Keratinocyte (primary cell): ENCODE measurements at regions not wholly inside any gene's neighbourhood (a gene's known extent, or its start where the extent isn't known, plus 50 kb on each side); places are given as distances from the start of the nearest gene placed in this dataset.

Source experiments
- DNase-seq: peaks from one replicate; pipeline ENCODE4 v3.0.0-alpha.2; 2011; ENCODE audit warnings: low read depth, missing footprints, low spot score
- FAIRE-seq: peaks from 2 replicates; lab custom pipeline; 2011; peaks lifted over from hg19 to GRCh38; lab: Jason Lieb, UNC
- H2AFZ ChIP-seq: 2 replicates; pipeline ENCODE4 v1.6.0; 2012; ENCODE audit warnings: low read length, control low read depth, inconsistent platforms; ENCODE audit not compliant: control insufficient read depth
- H3K27ac ChIP-seq: 2 replicates; pipeline ENCODE4 v1.5.1; 2011; ENCODE audit warnings: low read length; ENCODE audit not compliant: control insufficient read depth, insufficient read depth
- H3K27me3 ChIP-seq: 3 replicates; pipeline ENCODE4 v1.6.0; 2011; ENCODE audit warnings: low read length; ENCODE audit not compliant: control insufficient read depth, insufficient read depth; ENCODE audit errors: extremely low read depth
- H3K36me3 ChIP-seq, 2 experiments: 2 replicates in 1 of 2; 3 replicates in 1 of 2; pipeline ENCODE4 v1.5.1; 2011; ENCODE audit warnings: low read length in 2 of 2, mild to moderate bottlenecking in 1 of 2; ENCODE audit not compliant: control insufficient read depth in 2 of 2, insufficient read depth in 2 of 2; ENCODE audit errors: extremely low read depth in 1 of 2
- H3K4me1 ChIP-seq: 3 replicates; pipeline ENCODE4 v1.5.1; 2011; ENCODE audit warnings: low read length; ENCODE audit not compliant: control insufficient read depth, insufficient read depth; ENCODE audit errors: extremely low read depth
- H3K4me2 ChIP-seq: 3 replicates; pipeline ENCODE4 v1.6.0; 2011; ENCODE audit warnings: low read depth, low read length; ENCODE audit not compliant: control insufficient read depth, insufficient read depth; ENCODE audit errors: extremely low read depth
- H3K4me3 ChIP-seq, 3 experiments: fragments of 200-600 bp in 1 of 3; sonication (generic) in 1 of 3; 2 replicates in 2 of 3; 3 replicates in 1 of 3; pipeline ENCODE4 v1.5.1; 2011 to 2016; ENCODE audit warnings: low read length in 3 of 3, mild to moderate bottlenecking in 3 of 3, control low read depth in 2 of 3, inconsistent platforms in 1 of 3, low read depth in 1 of 3, mixed read lengths in 1 of 3, mixed run types in 1 of 3, moderate library complexity in 1 of 3; ENCODE audit not compliant: control insufficient read depth in 2 of 3, insufficient read depth in 2 of 3; ENCODE audit errors: extremely low read depth in 1 of 3
- H3K79me2 ChIP-seq: 2 replicates; pipeline ENCODE4 v1.6.0; 2012; ENCODE audit warnings: low read length; ENCODE audit not compliant: control insufficient read depth, insufficient read depth
- H3K9ac ChIP-seq: 3 replicates; pipeline ENCODE4 v1.6.0; 2011; ENCODE audit warnings: low read length; ENCODE audit not compliant: control insufficient read depth, insufficient read depth; ENCODE audit errors: extremely low read depth
- H3K9me1 ChIP-seq: 3 replicates; pipeline ENCODE4 v1.6.0; 2011; ENCODE audit warnings: low read length; ENCODE audit not compliant: control insufficient read depth, insufficient read depth; ENCODE audit errors: extremely low read depth
- H3K9me3 ChIP-seq: 2 replicates; pipeline ENCODE4 v1.5.1; 2012; ENCODE audit warnings: low read depth, low read length; ENCODE audit not compliant: control insufficient read depth
- H4K20me1 ChIP-seq: 3 replicates; pipeline ENCODE4 v1.6.0; 2011; ENCODE audit warnings: low read length; ENCODE audit not compliant: control insufficient read depth, insufficient read depth; ENCODE audit errors: extremely low read depth
- CTCF ChIP-seq, 3 experiments: IDR thresholded peaks in 1 of 3; conservative IDR thresholded peaks in 1 of 3; optimal IDR thresholded peaks in 1 of 3; 2 replicates in 2 of 3; 3 replicates in 1 of 3; pipeline versions ENCODE3 to v1.5.1; 2011; ENCODE audit warnings: low read length in 3 of 3, mild to moderate bottlenecking in 3 of 3, moderate library complexity in 2 of 3, control low read depth in 1 of 3, inconsistent platforms in 1 of 3; ENCODE audit not compliant: insufficient read depth in 2 of 3; ENCODE audit errors: extremely low read depth in 1 of 3
- EZH2 ChIP-seq: IDR thresholded peaks from one replicate; pipeline ENCODE4 v1.6.1; 2012; ENCODE audit warnings: inconsistent platforms, mild to moderate bottlenecking, low read length, moderate library complexity
- dilution Hi-C: fragments of 300-500 bp; cut with MboI; formaldehyde crosslinking; loops from one replicate; pipeline ENCODE4 v1.7.0; 2020; ENCODE audit warnings: low sequenced_read_pairs; ENCODE audit not compliant: extremely low pct_ligation_motif_present

GRCh38 chr2:187838690-187839089, 284.5 kb upstream of the TFPI start:
- H3K79me2 ChIP-seq: no peaks in the 10 kb centered on the region
- H3K4me2 ChIP-seq: no peak overlapping the region
- no peak for DNase-seq
- H3K4me3 ChIP-seq: no peak overlapping the region
- H3K36me3 ChIP-seq: no peaks in the 10 kb centered on the region
- H3K27me3 ChIP-seq: no peaks in the 10 kb centered on the region
- no peak overlapping the region for H3K27ac ChIP-seq
- TF ChIP-seq CTCF (optimal IDR thresholded peaks at IDR 0.05 in 1 of 3, IDR thresholded peaks at IDR 0.05 in 1 of 3, conservative IDR thresholded peaks at IDR 0.05 in 1 of 3; ENCODE audit: extremely low read depth in 1 of 3, insufficient read depth in 2 of 3, low read length in 3 of 3): no peak
- TF ChIP-seq EZH2: no peak
- H3K9me3 ChIP-seq: no peaks in the 10 kb centered on the region
- FAIRE-seq: no peak
- no peaks in the 10 kb centered on the region for H3K9me1 ChIP-seq
- no peak overlapping the region for H3K9ac ChIP-seq
- H2AFZ ChIP-seq: no peak overlapping the region
- H4K20me1 ChIP-seq: no peaks in the 10 kb centered on the region
- no peaks in the 10 kb centered on the region for H3K4me1 ChIP-seq
- dilution Hi-C loops: no loop called here

GRCh38 chr2:187842315-187842714, 288.1 kb upstream of the TFPI start:
- no peak for FAIRE-seq

More at GRCh38 chr2:187842315-187842714, 288.1 kb upstream of the TFPI start:
- Histone ChIP-seq H3K9me3 (no peaks in the 10 kb centered on the region), H3K79me2 (no peaks in the 10 kb centered on the region), H3K9me1 (no peaks in the 10 kb centered on the region), H3K27me3 (no peaks in the 10 kb centered on the region), H3K4me2 (no peak overlapping the region), H3K9ac (no peak overlapping the region), H3K27ac (no peak overlapping the region), H4K20me1 (no peaks in the 10 kb centered on the region), H3K4me1 (no peaks in the 10 kb centered on the region), H3K36me3 (no peaks in the 10 kb centered on the region), H2AFZ (no peak overlapping the region), H3K4me3 (no peak overlapping the region)
- TF ChIP-seq EZH2 (no peak), CTCF (optimal IDR thresholded peaks at IDR 0.05 in 1 of 3, IDR thresholded peaks at IDR 0.05 in 1 of 3, conservative IDR thresholded peaks at IDR 0.05 in 1 of 3; ENCODE audit: extremely low read depth in 1 of 3, insufficient read depth in 2 of 3, low read length in 3 of 3) (no peak)
- no peak for DNase-seq
- dilution Hi-C loops: no loop called here
